ENCODE measurements at regions not wholly inside any gene's neighbourhood (a gene's known extent, or its start where the extent isn't known, plus 50 kb on each side); places are given as distances from the start of the nearest gene placed in this dataset.

GRCh38 chr2:167822690-167823465 lies 424.5 kb downstream of the STK39 start:
- Histone ChIP-seq H3K9me3 (ENCODE audit: low read length) (no peaks in the 10 kb centered on the region), H3K4me3 (ENCODE audit: low read depth, low read length, poor library complexity, severe bottlenecking) (no peak overlapping the region), H3K4me2 (ENCODE audit: low read length) (no peak overlapping the region), H2AFZ (ENCODE audit: low read length) (no peak overlapping the region), H4K20me1 (ENCODE audit: insufficient read depth, low read length) (no peaks in the 10 kb centered on the region), H3K9me2 (ENCODE audit: insufficient read depth, low read length) (no peaks in the 10 kb centered on the region), H3K36me3 (ENCODE audit: insufficient read depth, low read length) (no peaks in the 10 kb centered on the region), H3K4me1 (ENCODE audit: insufficient read depth, low read length, poor library complexity, severe bottlenecking) (no peaks in the 10 kb centered on the region), H3K79me2 (ENCODE audit: insufficient read depth, low read depth, low read length) (no peaks in the 10 kb centered on the region), H3K27ac (ENCODE audit: low read depth, low read length, poor library complexity, severe bottlenecking) (no peak overlapping the region)
- POLR2A ChIA-PET = no interaction called here
- intact Hi-C loops (cut with micrococcal nuclease; ENCODE audit: unreplicated experiment) = no loop called here
- no peak for TF ChIP-seq CTCF (conservative IDR thresholded peaks at IDR 0.05; ENCODE audit: low read length)
- TF ChIP-seq EZH2phosphoT487 (IDR thresholded peaks at IDR 0.05; ENCODE audit: borderline replicate concordance, low read depth, low read length) = no peak
- BruUV-seq (replicated peaks) = no TSS peak
- no peak for DNase-seq (ENCODE audit: low spot score)
- CTCF ChIA-PET (ENCODE audit: unreplicated experiment) = no interaction called here

- H3K79me2 ChIP-seq (ENCODE audit: insufficient read depth, low read depth, low read length) = no peaks in the 10 kb centered on the region
- no peaks in the 10 kb centered on the region for H3K9me3 ChIP-seq (ENCODE audit: low read length)
- CTCF ChIA-PET (ENCODE audit: unreplicated experiment) = no interaction called here
Measured at GRCh38 chr2:167820488-167820887, 426.9 kb downstream of the STK39 start.

More at GRCh38 chr2:167820488-167820887, 426.9 kb downstream of the STK39 start:
- BruUV-seq (replicated peaks) = no TSS peak
- Histone ChIP-seq H3K4me3 (ENCODE audit: low read depth, low read length, poor library complexity, severe bottlenecking) (no peak overlapping the region), H3K4me2 (ENCODE audit: low read length) (no peak overlapping the region), H3K27ac (ENCODE audit: low read depth, low read length, poor library complexity, severe bottlenecking) (no peak overlapping the region), H3K4me1 (ENCODE audit: insufficient read depth, low read length, poor library complexity, severe bottlenecking) (no peaks in the 10 kb centered on the region), H2AFZ (ENCODE audit: low read length) (no peak overlapping the region), H4K20me1 (ENCODE audit: insufficient read depth, low read length) (no peaks in the 10 kb centered on the region), H3K36me3 (ENCODE audit: insufficient read depth, low read length) (no peaks in the 10 kb centered on the region), H3K9me2 (ENCODE audit: insufficient read depth, low read length) (no peaks in the 10 kb centered on the region)
- TF ChIP-seq CTCF (conservative IDR thresholded peaks at IDR 0.05; ENCODE audit: low read length) (no peak), EZH2phosphoT487 (IDR thresholded peaks at IDR 0.05; ENCODE audit: borderline replicate concordance, low read depth, low read length) (no peak)
- DNase-seq (ENCODE audit: low spot score) = no peak
- POLR2A ChIA-PET = no interaction called here
- intact Hi-C loops (cut with micrococcal nuclease; ENCODE audit: unreplicated experiment) = no loop called here
